Neuronal stem cell (in vitro differentiated cells): ENCODE measurements at regions not wholly inside any gene's neighbourhood (a gene's known extent, or its start where the extent isn't known, plus 50 kb on each side); places are given as distances from the start of the nearest gene placed in this dataset.

Experiments
- DNase-seq: peaks from one replicate; pipeline ENCODE4 v3.0.0-alpha.2; 2013; ENCODE audit warnings: low spot score
- H2AFZ ChIP-seq: one replicate; pipeline ENCODE4 v1.6.1; 2013; ENCODE audit warnings: mild to moderate bottlenecking, low read length, inconsistent platforms
- H2AK5ac ChIP-seq: 2 replicates; pipeline ENCODE4 v1.6.1; 2013; ENCODE audit warnings: low read depth, mild to moderate bottlenecking, inconsistent platforms, low read length, moderate library complexity, mixed read lengths
- H2BK120ac ChIP-seq: 2 replicates; pipeline ENCODE4 v1.6.1; 2013; ENCODE audit warnings: low read depth, mild to moderate bottlenecking, inconsistent platforms, low read length, moderate library complexity, mixed read lengths
- H2BK12ac ChIP-seq: one replicate; pipeline ENCODE4 v1.6.1; 2013; ENCODE audit warnings: low read length, inconsistent platforms
- H2BK15ac ChIP-seq: 2 replicates; pipeline ENCODE4 v1.6.1; 2013; ENCODE audit warnings: mild to moderate bottlenecking, low read length, inconsistent platforms, mixed read lengths
- H2BK5ac ChIP-seq: one replicate; pipeline ENCODE4 v1.6.1; 2013; ENCODE audit warnings: inconsistent platforms, mild to moderate bottlenecking, low read length, moderate library complexity
- H3K14ac ChIP-seq: one replicate; pipeline ENCODE4 v1.6.1; 2013; ENCODE audit warnings: low read length, inconsistent platforms
- H3K18ac ChIP-seq: 2 replicates; pipeline ENCODE4 v1.6.1; 2013; ENCODE audit warnings: low read length, inconsistent platforms
- H3K23ac ChIP-seq: 2 replicates; pipeline ENCODE4 v1.6.1; 2013; ENCODE audit warnings: low read depth, mild to moderate bottlenecking, mixed read lengths, low read length, inconsistent platforms; ENCODE audit not compliant: poor library complexity
- H3K27ac ChIP-seq: replicated peaks from 3 replicates; pipeline ENCODE4 v1.5.1; 2013; ENCODE audit warnings: low read length, inconsistent platforms
- H3K27me3 ChIP-seq, 3 experiments: 2 replicates each; pipeline ENCODE4 v1.6.1; 2013; ENCODE audit warnings: low read length in 3 of 3, mild to moderate bottlenecking in 2 of 3, inconsistent platforms in 1 of 3, low read depth in 1 of 3, mixed read lengths in 1 of 3, moderate library complexity in 1 of 3; ENCODE audit not compliant: control insufficient read depth in 3 of 3, insufficient read depth in 3 of 3
- H3K36me3 ChIP-seq, 2 donors: replicated peaks in 1 of 2; 2 replicates each; pipeline ENCODE4 v1.6.1; 2013; ENCODE audit warnings: low read length in 2 of 2; ENCODE audit not compliant: control insufficient read depth in 2 of 2, insufficient read depth in 2 of 2
- H3K4ac ChIP-seq: 2 replicates; pipeline ENCODE4 v1.6.1; 2013; ENCODE audit warnings: inconsistent platforms, mild to moderate bottlenecking, low read length, moderate library complexity
- H3K4me1 ChIP-seq, 2 donors: 1 replicate in 1 of 2; 2 replicates in 1 of 2; pipeline ENCODE4 v1.6.1; 2013; ENCODE audit warnings: low read length in 2 of 2, low read depth in 1 of 2; ENCODE audit not compliant: control insufficient read depth in 2 of 2, insufficient read depth in 1 of 2
- H3K4me2 ChIP-seq: one replicate; pipeline ENCODE4 v1.6.1; 2013; ENCODE audit warnings: mild to moderate bottlenecking, low read length, inconsistent platforms; ENCODE audit not compliant: insufficient read depth, poor library complexity, severe bottlenecking
- H3K4me3 ChIP-seq, 2 donors: 2 replicates each; pipeline ENCODE4 v1.5.1; 2013; ENCODE audit warnings: low read length in 2 of 2, mild to moderate bottlenecking in 2 of 2, inconsistent platforms in 1 of 2, moderate library complexity in 1 of 2
- H3K79me1 ChIP-seq: one replicate; pipeline ENCODE4 v1.6.1; 2013; ENCODE audit warnings: low read depth, mild to moderate bottlenecking, inconsistent platforms, low read length, moderate library complexity
- H3K9ac ChIP-seq: one replicate; pipeline ENCODE4 v1.6.1; 2013; ENCODE audit warnings: mild to moderate bottlenecking, low read depth, low read length, inconsistent platforms; ENCODE audit not compliant: poor library complexity
- H3K9me3 ChIP-seq, 2 donors: replicated peaks in 1 of 2; 2 replicates each; pipeline versions ENCODE3 to v1.6.1; 2013; ENCODE audit warnings: low read length in 2 of 2, mild to moderate bottlenecking in 2 of 2, inconsistent platforms in 1 of 2, low read depth in 1 of 2, mixed read lengths in 1 of 2, moderate library complexity in 1 of 2; ENCODE audit not compliant: control insufficient read depth in 2 of 2, insufficient read depth in 1 of 2
- H4K8ac ChIP-seq: one replicate; pipeline ENCODE4 v1.6.1; 2013; ENCODE audit warnings: low read depth, mild to moderate bottlenecking, inconsistent platforms, low read length, moderate library complexity
- H4K91ac ChIP-seq: one replicate; pipeline ENCODE4 v1.6.1; 2013; ENCODE audit warnings: low read length, low read depth, mild to moderate bottlenecking, inconsistent platforms; ENCODE audit not compliant: poor library complexity
- WGBS, 2 donors: extraction: QIAGEN DNeasy Blood & Tissue Kit; methylation state at CpG; one replicate each; pipeline ENCODE4 v1.1.7; 2013; ENCODE audit warnings: missing lambda C conversion rate in 2 of 2, mixed read lengths in 1 of 2; ENCODE audit not compliant: insufficient read length in 2 of 2, insufficient replicate concordance in 1 of 2; ENCODE audit errors: extremely low coverage in 2 of 2; 5-methylcytosine and 5-hydroxymethylcytosine counted together

GRCh38 chr12:93148412-93148811 is 219.3 kb upstream of the EEA1 start:
- no peak for DNase-seq
- Histone ChIP-seq H2BK120ac (no peak overlapping the region), H2AFZ (no peak overlapping the region), H3K79me1 (no peaks in the 10 kb centered on the region), H3K14ac (no peak overlapping the region), H3K18ac (no peak overlapping the region), H3K4me1 (no peaks in the 10 kb centered on the region), H3K9me3 (no peaks in the 10 kb centered on the region), H2BK15ac (no peak overlapping the region), H3K9ac (no peak overlapping the region), H2BK5ac (no peak overlapping the region), H4K8ac (no peak overlapping the region), H3K27ac (no peak overlapping the region), H3K4me3 (no peak overlapping the region), H2AK5ac (no peak overlapping the region), H3K4ac (no peak overlapping the region), H3K27me3 (no peaks in the 10 kb centered on the region), H2BK12ac (no peak overlapping the region), H3K23ac (no peak overlapping the region), H4K91ac (no peak overlapping the region), H3K36me3 (no peaks in the 10 kb centered on the region), H3K4me2 (no peak overlapping the region)
- no CpG with 5 or more reads among the region's 3 CpGs for WGBS, 2 donors

- Histone ChIP-seq H2BK12ac (no peak overlapping the region), H2BK15ac (no peak overlapping the region), H4K91ac (no peak overlapping the region), H3K27me3 (no peaks in the 10 kb centered on the region), H2BK5ac (no peak overlapping the region), H3K4ac (no peak overlapping the region), H4K8ac (no peak overlapping the region), H3K79me1 (no peaks in the 10 kb centered on the region), H3K36me3 (no peaks in the 10 kb centered on the region), H3K4me3 (no peak overlapping the region), H3K4me1 (no peaks in the 10 kb centered on the region), H3K14ac (no peak overlapping the region), H2BK120ac (no peak overlapping the region), H3K18ac (no peak overlapping the region), H3K4me2 (no peak overlapping the region), H3K9me3 (no peaks in the 10 kb centered on the region), H3K27ac (no peak overlapping the region), H3K9ac (no peak overlapping the region), H2AFZ (no peak overlapping the region), H3K23ac (no peak overlapping the region), H2AK5ac (no peak overlapping the region)
- no peak for DNase-seq
- no CpG with 5 or more reads among the region's 2 CpGs for WGBS, 2 donors
Observed at GRCh38 chr12:93149229-93149628, 220.1 kb upstream of the EEA1 start.

DNA sequence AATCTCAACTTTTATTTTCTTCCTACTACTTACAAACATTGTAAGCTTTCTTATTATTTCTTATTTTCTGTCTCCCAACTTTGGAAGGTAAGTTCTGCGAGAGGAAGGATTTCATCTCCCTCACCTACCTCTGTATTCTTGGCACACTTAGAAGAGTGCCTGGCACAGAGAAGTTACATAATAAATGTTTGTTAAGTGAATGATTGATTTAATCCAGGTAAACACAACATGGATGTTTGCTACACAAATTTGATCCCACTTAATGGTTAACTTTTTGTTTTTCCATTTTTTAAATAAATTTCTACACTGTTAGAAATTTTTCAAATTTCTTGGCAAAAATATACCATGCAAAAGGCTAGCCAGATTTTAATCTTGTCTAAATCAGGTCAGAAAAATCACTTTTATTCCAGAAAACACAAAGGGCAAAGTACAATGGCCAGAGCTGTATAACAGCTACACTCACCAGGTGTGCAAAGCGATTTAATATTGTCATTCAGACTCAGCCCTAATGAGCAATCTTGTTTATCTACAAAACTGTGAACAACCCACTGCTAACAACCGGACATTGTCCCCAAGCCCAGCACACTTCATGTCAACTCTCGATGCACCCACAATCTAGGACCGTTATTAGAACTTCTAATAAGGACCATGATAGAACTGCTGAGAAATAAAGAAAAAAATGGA is 222.1 kb upstream of the EEA1 start:
- H2BK15ac ChIP-seq = no peak overlapping the region
- H2BK12ac ChIP-seq = no peak overlapping the region
- H4K8ac ChIP-seq = no peak overlapping the region
- H3K36me3 ChIP-seq = no peaks in the 10 kb centered on the region
- H4K91ac ChIP-seq = no peak overlapping the region
- DNase-seq = no peak
- H3K27me3 ChIP-seq = no peaks in the 10 kb centered on the region
- WGBS, 2 donors = no CpG with 5 or more reads among the region's 5 CpGs
- H3K79me1 ChIP-seq = no peaks in the 10 kb centered on the region
- H3K27ac ChIP-seq = no peak overlapping the region
- no peak overlapping the region for H3K18ac ChIP-seq
- H2BK5ac ChIP-seq = no peak overlapping the region
- H3K4ac ChIP-seq = no peak overlapping the region
- H3K14ac ChIP-seq = no peak overlapping the region
- no peak overlapping the region for H3K4me2 ChIP-seq
- no peaks in the 10 kb centered on the region for H3K4me1 ChIP-seq
- no peak overlapping the region for H2AK5ac ChIP-seq
- H2AFZ ChIP-seq = no peak overlapping the region
- H3K23ac ChIP-seq = no peak overlapping the region
- H3K9me3 ChIP-seq = no peaks in the 10 kb centered on the region
- H3K9ac ChIP-seq = no peak overlapping the region
- H2BK120ac ChIP-seq = no peak overlapping the region
- H3K4me3 ChIP-seq = no peak overlapping the region

GRCh38 chr12:93152617-93153016 is 223.5 kb upstream of the EEA1 start:
- no peak overlapping the region for H2BK120ac ChIP-seq
- no peaks in the 10 kb centered on the region for H3K27me3 ChIP-seq
- H3K4ac ChIP-seq = no peak overlapping the region
- H2BK12ac ChIP-seq = no peak overlapping the region
- H3K14ac ChIP-seq = no peak overlapping the region
- no peaks in the 10 kb centered on the region for H3K79me1 ChIP-seq
- H2BK15ac ChIP-seq = no peak overlapping the region
- H4K91ac ChIP-seq = no peak overlapping the region
- H3K27ac ChIP-seq = no peak overlapping the region
- H3K18ac ChIP-seq = no peak overlapping the region
- no peak for DNase-seq
- H3K4me3 ChIP-seq = no peak overlapping the region
- H3K4me1 ChIP-seq = no peaks in the 10 kb centered on the region
- WGBS, 2 donors = no CpG with 5 or more reads among the region's 2 CpGs
- H3K23ac ChIP-seq = no peak overlapping the region
- H2AK5ac ChIP-seq = no peak overlapping the region
- H2AFZ ChIP-seq = no peak overlapping the region
- H3K36me3 ChIP-seq = no peaks in the 10 kb centered on the region
- H3K4me2 ChIP-seq = no peak overlapping the region
- H3K9me3 ChIP-seq = peaks cover 0 to 2% of the 10 kb centered on the region in 2 donors
- no peak overlapping the region for H2BK5ac ChIP-seq
- H4K8ac ChIP-seq = no peak overlapping the region
- no peak overlapping the region for H3K9ac ChIP-seq
